A549 (cell line): ENCODE measurements at regions not wholly inside any gene's neighbourhood (a gene's known extent, or its start where the extent isn't known, plus 50 kb on each side); places are given as distances from the start of the nearest gene placed in this dataset.

Source experiments
- CBX2 ChIP-seq: fragments of 200-600 bp; sonication (generic); IDR thresholded peaks from 2 replicates; pipeline ENCODE4 v1.6.1; 2016; ENCODE audit warnings: low read depth, mild to moderate bottlenecking, borderline replicate concordance
- CEBPB ChIP-seq, 2 experiments: fragments of >200 bp in 1 of 2; sonication (Bioruptor Twin) in 1 of 2; formaldehyde crosslinking in 1 of 2; IDR thresholded peaks; 2 replicates each; pipeline ENCODE4 v1.6.1; 2012 to 2016
- CTCF ChIP-seq: fragments of >200 bp; sonication (Bioruptor Twin); formaldehyde crosslinking; IDR thresholded peaks from 3 replicates; pipeline ENCODE4 v1.5.1; 2016
- EP300 ChIP-seq, 2 experiments: fragments of >200 bp; sonication (Bioruptor Twin); formaldehyde crosslinking; IDR thresholded peaks; 2 replicates in 1 of 2; 3 replicates in 1 of 2; pipeline ENCODE4 v1.6.1; 2016 to 2017
- HDAC2 ChIP-seq: fragments of 200-600 bp; sonication (generic); IDR thresholded peaks from 2 replicates; pipeline ENCODE4 v1.6.1; 2016
- HOXA7 ChIP-seq: fragments of 250-450 bp; sonication (Bioruptor Pico); IDR thresholded peaks from 2 replicates; pipeline ENCODE4 v1.5.0; 2020; ENCODE audit warnings: mild to moderate bottlenecking, moderate library complexity
- HOXB5 ChIP-seq: fragments of 250-450 bp; sonication (Bioruptor Pico); IDR thresholded peaks from 2 replicates; pipeline ENCODE4 v1.5.0; 2020; ENCODE audit warnings: mild to moderate bottlenecking, moderate library complexity
- MAZ ChIP-seq: fragments of 150-350 bp; IDR thresholded peaks from 2 replicates; pipeline ENCODE4 v1.6.1; 2014; ENCODE audit warnings: antibody characterized with exemption, low read depth, low read length, borderline replicate concordance
- PHF8 ChIP-seq: fragments of 200-600 bp; sonication (generic); IDR thresholded peaks from 2 replicates; pipeline ENCODE4 v1.6.1; 2016; ENCODE audit warnings: low read depth, mild to moderate bottlenecking, antibody characterized with exemption, moderate library complexity, borderline replicate concordance
- POLR2A ChIP-seq: IDR thresholded peaks from 2 replicates; pipeline ENCODE4 v1.6.1; 2012; ENCODE audit warnings: mild to moderate bottlenecking, low read length
- RAD21 ChIP-seq, 2 experiments: fragments of >200 bp in 1 of 2; sonication (Bioruptor Twin) in 1 of 2; formaldehyde crosslinking in 1 of 2; IDR thresholded peaks in 1 of 2; conservative IDR thresholded peaks in 1 of 2; 2 replicates in 1 of 2; 3 replicates in 1 of 2; pipeline ENCODE4 v1.6.1; 2012 to 2018; ENCODE audit warnings: inconsistent platforms in 1 of 2
- RCOR1 ChIP-seq: fragments of 150-350 bp; IDR thresholded peaks from 2 replicates; pipeline ENCODE4 v1.6.1; 2014; ENCODE audit warnings: antibody characterized with exemption, low read length, low read depth
- TF ChIP-seq, protein P1 (sequence below): fragments of 200-600 bp; sonication (generic); IDR thresholded peaks from 2 replicates; pipeline ENCODE4 v1.6.1; 2016; ENCODE audit warnings: antibody characterized with exemption, mild to moderate bottlenecking, moderate library complexity
- TF ChIP-seq, protein P2 (sequence below): fragments of 150-350 bp; IDR thresholded peaks from 2 replicates; pipeline ENCODE4 v1.6.1; 2014; ENCODE audit warnings: low read depth, mild to moderate bottlenecking, low read length

DNA sequence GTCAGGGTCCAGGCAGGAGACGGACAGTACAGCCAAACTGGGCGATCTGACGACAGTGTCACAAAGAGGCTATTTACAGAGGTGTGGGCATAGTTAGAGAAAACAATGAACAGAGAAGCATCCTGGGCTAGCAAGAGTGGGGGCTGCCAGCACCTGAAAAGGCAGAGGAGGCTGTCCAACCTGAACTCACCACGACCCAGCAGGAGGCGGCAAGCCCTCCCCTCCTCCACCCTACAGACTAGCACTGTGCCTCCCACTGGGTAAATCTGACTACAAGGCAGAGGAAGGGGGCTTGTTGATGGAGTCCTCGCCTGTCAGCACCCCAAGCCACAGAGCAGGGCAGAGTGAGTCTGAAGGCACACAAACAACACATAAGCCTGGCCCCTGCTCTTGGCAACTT lies 52.8 kb upstream of the CDYL start:
- TF ChIP-seq CEBPB (IDR thresholded peaks at IDR 0.05) (no peak), MAZ (no peak), RCOR1 (no peak), CBX2 (no peak), CTCF (no peak), HOXA7 (CRISPR knock-in tag) (no peak), EP300 (IDR thresholded peaks at IDR 0.05) (no peak), POLR2A (no peak), RAD21 (conservative IDR thresholded peaks at IDR 0.05 in 1 of 2, IDR thresholded peaks at IDR 0.05 in 1 of 2) (no peak), PHF8 (no peak), HDAC2 (no peak), HOXB5 (CRISPR knock-in tag) (no peak)
- TF ChIP-seq, protein P1, sequence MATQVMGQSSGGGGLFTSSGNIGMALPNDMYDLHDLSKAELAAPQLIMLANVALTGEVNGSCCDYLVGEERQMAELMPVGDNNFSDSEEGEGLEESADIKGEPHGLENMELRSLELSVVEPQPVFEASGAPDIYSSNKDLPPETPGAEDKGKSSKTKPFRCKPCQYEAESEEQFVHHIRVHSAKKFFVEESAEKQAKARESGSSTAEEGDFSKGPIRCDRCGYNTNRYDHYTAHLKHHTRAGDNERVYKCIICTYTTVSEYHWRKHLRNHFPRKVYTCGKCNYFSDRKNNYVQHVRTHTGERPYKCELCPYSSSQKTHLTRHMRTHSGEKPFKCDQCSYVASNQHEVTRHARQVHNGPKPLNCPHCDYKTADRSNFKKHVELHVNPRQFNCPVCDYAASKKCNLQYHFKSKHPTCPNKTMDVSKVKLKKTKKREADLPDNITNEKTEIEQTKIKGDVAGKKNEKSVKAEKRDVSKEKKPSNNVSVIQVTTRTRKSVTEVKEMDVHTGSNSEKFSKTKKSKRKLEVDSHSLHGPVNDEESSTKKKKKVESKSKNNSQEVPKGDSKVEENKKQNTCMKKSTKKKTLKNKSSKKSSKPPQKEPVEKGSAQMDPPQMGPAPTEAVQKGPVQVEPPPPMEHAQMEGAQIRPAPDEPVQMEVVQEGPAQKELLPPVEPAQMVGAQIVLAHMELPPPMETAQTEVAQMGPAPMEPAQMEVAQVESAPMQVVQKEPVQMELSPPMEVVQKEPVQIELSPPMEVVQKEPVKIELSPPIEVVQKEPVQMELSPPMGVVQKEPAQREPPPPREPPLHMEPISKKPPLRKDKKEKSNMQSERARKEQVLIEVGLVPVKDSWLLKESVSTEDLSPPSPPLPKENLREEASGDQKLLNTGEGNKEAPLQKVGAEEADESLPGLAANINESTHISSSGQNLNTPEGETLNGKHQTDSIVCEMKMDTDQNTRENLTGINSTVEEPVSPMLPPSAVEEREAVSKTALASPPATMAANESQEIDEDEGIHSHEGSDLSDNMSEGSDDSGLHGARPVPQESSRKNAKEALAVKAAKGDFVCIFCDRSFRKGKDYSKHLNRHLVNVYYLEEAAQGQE, result no peak
- TF ChIP-seq, protein P2, sequence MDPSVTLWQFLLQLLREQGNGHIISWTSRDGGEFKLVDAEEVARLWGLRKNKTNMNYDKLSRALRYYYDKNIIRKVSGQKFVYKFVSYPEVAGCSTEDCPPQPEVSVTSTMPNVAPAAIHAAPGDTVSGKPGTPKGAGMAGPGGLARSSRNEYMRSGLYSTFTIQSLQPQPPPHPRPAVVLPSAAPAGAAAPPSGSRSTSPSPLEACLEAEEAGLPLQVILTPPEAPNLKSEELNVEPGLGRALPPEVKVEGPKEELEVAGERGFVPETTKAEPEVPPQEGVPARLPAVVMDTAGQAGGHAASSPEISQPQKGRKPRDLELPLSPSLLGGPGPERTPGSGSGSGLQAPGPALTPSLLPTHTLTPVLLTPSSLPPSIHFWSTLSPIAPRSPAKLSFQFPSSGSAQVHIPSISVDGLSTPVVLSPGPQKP, result no peak
